Fibroblast of skin of right quadriceps (primary cell): ENCODE measurements at regions not wholly inside any gene's neighbourhood (a gene's known extent, or its start where the extent isn't known, plus 50 kb on each side); places are given as distances from the start of the nearest gene placed in this dataset.
"Not testable (repeated sequence)": the region's sequence is repeated elsewhere in the genome, so short reads cannot be mapped to it uniquely, and the experiment has no call there.

Experiments
- DNase-seq: peaks from one replicate; pipeline ENCODE4 v3.0.0-alpha.2; 2013

DNA sequence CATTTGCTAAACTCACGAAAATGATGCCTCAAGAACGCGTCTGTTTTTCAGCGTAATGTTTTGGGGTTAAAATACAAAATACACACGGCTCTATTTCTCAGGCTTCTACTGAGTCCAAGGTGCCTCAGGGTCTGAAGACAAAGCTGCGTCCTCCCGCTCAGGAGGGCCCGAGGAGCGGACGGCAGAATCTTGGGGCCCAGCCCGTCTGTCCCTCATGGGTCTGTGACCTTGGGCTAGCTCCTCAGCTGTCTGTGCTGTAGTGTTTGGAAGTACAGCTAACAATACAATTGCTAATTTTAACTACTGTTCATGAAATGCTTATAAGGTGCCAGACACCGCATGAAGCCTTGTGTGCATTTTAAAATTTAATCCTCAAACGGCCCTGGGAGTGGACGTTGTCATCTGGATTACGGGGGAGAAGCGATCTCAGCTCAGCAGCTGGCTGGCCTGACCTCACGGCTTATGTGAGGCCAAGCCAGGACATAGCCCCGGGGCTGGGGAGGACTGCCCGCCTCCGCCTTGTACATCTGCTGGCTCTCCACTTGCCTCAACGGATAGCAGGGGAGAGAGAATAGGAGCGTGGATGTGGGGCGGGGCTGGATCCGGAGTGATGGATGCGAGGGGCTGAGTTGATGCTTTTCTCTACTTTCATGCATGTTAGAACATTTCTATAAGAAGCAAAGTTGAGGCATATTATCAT, 357.4 kb downstream of the GLRX3 start:
- DNase-seq: no peak

DNA sequence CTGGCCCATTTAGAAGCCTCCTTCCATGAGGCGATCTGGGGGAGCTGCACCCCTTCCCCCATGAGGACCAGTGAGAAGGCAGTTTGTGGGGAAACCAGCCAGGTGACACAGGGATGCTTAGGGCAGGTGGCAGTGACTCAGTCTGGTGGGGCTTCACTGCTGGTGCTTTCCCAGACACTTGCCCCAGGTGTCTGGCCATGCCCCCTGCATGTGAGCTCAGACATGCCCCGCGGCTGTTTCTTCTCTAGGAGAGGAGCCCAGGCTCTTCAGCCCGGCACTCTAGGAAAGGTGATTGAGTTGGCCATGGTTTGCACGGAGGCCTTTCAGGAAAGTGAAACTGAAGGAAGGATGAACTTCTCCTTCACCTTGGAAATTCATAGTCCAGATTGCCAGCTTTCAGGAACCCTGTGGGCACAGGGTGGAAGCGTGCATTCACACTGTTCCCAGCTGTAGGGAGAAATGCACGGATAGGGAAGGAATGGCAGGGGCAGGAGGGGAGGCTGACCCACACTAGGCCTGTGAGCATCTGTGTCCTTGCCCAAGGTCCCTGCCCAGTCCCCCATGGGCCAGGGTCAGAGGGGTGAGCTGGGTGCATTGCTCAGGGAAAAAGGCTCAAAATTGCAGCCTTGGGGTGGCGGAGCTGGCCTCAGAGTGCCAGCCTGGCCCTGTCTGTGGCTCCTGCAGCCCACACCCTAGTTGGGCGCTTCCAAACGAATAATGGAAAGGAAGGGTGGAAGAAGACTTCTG, 359.1 kb downstream of the GLRX3 start:
- DNase-seq: no peak

DNA sequence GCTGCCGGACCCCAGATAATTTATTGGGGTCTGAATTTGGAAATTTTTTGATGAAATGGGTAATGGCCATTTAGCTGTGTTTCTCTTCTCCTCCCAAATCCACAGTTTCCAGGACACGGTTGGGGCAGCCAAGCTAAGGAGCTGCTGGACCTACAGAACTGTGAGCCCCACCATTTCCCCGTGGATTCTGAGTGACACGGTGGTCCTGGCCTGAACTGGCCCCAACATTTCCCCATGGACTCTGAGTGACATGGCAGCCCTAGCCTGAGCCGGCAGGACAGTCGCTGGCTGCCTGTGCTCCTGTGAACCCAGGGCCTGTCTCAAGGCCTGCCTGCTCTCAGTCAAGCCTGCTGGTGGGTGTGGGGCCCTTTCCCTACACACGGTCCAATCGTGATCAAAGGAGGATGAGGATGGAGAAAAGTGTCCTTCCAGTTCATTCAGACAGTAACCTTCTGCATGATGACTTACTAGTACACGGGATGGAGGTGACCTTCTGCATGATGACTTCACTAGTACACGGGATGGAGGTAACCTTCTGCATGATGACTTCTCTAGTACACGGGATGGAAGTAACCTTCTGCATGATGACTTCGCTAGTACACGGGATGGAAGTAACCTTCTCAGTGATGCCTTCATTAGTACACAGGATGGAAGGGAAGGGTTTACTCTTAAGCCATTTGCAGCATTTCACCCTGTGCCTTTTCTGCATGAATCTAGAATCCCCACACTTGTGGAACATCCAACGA, 359.9 kb downstream of the GLRX3 start:
- DNase-seq: no peak

DNA sequence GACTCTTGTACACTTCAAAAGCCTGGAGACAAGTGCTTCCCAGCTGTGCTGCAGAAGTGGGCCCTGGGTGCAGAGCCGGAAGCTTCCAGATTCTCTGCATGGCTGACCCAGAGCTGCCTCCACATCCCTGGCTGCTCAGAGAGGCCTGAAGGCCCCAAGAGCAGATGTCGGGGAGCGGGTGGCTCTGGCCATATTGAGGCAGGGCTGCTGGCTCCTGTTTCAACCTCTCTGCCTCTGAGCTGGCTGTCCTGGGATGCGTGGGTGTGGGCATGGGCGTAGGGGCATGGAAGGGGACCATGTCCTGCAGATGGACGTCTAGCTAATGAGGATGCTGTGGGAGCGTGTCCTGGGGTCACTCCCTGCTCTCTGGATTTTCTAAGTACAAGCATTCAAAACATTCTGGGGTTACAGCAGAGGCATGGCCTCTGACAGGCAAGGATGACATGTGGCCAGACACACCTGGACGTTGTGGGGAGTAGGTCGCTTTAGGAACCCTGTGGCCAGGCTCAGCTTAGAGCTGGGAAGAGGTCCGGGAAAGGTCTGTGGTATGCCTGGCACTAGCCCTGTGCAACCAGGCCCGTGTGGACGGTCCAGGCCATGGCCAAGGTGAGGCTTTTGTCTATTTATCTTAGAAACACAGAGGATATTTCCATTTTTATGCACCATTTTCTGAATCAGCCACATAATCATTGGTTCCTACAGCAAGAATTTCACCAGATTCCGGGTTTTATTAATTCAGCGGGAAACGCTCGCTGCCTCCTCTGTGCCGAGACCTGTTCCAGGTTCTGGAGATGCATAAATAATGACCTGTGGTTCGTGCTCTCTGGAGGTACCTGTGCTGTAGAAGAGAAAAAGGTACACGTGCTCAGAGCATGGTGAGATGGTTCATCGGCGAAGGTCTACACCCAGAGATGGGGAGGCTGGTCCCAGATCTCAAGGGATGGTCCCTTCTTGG, 361.1 kb downstream of the GLRX3 start:
- no peak for DNase-seq

DNA sequence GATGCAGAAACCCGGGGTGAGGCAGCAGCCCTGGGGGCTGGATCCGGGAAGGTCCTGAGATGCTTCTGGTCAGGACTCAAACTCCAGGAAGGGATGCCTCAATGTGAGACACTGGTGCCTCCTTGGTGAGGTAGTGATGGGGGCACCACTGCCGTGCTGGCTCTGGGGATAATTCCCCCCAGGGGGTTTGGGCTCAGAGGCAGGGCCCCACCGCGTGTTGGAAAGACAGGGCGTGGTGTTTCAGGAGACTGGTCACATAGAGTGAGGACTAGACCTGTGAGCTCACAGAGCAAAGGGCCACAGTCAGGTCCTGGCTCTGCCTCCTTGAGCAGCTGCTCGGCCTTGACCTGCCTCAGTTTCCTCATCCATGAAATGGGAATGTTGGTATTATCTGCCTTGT, 361.9 kb downstream of the GLRX3 start:
- no peak for DNase-seq

DNA sequence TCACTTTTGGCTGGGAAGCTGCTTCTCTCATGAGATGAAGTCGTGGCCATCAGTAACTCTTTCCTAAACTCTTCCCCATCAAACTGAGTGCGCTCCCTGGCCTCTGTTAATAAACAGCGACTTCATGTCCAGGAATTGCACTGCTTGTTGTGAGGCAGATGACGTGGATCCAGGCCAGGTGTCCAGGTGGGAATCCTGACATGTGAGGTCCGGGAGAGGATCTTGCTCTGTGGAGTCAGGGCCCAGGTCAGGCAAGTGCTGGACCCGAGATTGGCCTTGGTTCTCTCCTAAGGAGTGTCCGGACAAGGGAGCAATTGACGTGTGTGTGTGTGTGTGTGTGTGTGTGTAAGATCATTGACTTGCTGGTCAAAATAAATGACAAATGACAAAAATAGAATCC, 362.7 kb downstream of the GLRX3 start:
- DNase-seq: no peak

DNA sequence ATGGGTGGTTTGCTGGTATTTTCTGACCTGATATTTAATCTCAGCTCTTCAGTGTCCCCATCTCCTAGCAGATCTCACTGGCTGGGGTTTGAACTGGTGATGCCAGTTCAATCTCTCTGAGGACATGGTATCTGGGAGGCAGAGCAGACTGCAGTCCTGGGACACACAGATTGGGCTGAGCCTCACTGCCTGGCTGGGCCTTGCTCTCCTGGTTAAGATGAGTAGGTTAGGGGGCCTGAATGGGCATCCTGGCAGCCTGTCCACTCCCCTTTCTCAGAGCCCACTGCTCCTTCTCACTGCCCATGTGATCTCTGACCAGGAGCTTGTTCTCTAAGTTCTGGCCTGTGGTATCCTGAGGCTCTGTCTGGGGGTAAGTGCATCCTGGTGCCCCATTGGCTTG, 363.4 kb downstream of the GLRX3 start:
- DNase-seq: no peak

DNA sequence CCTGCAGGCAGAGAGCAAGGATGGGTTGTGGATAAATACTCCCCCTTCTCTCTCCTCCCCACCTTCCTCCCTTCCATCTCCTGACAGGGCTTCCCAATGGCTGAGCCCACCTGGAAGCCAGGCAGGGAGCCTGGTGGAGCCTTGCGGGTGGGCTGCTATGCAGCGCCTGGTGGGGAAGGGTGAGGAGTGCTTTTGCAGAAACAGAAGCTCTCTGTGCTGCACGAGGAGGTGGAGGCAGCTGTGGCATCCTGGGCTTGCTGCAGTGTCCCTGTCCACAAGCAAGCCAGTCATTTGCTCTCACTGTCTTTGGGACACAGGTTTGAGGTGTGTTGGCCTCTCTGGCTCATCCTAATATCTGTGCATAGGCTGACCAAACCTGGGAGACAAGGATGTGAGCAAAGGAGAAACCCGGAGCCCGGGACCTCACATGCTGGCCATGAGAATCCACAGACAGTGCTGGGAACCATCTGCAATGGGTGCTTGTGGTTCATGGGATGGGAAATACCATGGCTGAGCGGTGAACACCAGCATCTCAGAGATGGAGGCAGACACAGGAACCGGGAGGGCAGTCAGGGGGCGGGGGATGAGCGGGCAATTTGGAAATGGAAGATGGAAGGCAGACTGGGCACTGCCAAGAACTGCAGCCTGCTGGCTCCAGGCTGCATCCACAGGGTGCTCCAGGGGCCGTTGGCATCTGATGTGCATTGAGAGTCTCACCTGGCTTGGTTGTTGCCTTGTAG, 364.2 kb downstream of the GLRX3 start:
- DNase-seq: no peak

DNA sequence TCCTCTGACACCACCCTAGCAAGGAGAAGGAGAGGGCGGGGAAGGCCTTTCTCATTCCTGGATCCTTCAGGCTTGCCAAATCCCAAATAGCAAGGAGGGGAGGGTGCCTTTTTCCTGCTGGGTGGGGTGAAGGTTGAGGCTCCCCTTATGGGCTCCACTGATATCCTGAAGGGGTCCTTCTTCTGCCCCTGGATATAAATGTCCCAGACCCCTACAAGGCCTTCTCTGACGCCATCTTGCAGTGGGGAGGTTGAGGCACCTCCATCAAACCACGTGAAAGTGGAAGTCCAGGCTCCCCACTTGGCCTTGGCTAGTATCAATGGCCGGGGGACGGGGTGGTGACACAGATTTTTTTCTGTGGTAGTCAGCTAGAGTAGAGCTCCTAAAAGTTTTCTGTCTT, 371.3 kb downstream of the GLRX3 start:
- DNase-seq: no peak

DNA sequence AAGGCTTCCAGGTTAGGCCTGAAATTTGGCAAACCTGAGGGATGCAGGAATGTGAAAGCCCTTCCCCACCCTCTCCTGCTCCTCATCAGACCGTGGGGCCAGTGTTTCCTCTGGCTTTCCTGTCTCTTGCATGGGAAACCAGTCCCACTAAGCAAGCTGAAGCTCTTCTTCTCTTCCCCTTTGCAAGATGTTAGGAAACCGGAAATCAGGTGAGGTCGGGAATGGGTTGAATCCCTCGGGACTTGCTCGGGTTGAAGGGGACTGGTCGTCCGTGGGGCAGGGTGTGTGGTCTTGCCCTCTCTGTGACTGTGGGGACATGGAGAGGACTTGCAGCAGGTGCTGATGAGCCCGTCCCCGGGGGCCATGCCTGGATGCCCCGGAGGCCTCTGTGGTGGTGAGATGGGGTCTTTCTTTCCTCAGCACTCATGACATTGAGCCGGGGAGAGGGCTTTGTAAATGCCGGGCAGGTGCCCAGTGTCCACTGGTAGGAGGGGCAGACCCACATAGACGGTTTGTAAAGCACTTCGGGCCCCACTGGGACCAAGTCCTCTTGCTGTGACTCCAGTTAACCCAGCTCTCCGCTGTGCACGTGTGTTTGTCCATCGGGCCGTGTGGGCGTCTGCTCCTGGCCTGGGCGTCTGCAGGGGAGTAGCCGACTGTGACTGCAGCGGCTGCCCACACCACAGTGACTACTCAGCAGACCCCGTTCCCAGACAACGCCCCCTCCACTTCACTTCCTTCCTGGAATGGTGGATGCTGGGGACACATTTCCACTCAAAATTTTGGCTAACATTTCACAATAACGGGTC, 373.9 kb downstream of the GLRX3 start:
- no peak for DNase-seq

DNA sequence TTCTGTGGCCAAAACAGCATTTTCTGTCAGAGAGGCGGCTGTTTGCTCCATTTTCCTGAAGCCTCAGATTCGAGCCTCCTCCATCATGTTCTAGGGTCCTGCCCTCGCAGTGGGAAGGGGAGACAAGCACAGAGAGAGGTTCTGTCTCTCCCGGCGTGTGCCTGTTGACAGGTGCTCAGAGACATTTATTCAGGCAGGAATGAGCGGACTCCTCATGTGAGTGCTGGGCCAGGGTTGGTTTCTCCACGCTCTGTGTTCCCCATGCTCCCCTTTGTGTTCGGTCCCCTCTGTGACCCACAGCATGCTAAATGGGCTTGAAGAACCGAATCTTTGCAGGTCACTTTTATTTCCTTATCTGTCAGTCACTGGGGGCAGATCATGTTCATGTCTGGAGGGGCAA, 374.6 kb downstream of the GLRX3 start:
- no peak for DNase-seq

DNA sequence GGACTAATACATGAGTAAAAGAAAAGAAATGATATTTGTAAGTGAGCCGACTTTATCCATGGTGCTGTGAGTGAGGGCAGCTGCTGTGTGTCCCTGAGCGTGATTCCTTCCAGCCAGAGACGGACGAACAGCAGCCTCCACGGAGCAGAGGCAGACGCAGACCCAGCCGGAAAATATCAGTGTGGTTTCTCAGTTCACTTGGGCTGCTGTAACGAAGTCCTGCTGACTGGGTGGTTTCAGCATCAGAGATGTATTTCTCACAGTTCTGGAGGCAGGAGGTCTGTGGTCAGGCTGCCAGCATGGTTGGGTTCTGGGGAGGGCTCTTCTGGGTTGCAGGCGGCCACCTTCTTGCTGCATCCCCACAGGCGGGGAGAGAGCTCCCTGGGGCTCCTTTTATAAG, 375.6 kb downstream of the GLRX3 start:
- no peak for DNase-seq

DNA sequence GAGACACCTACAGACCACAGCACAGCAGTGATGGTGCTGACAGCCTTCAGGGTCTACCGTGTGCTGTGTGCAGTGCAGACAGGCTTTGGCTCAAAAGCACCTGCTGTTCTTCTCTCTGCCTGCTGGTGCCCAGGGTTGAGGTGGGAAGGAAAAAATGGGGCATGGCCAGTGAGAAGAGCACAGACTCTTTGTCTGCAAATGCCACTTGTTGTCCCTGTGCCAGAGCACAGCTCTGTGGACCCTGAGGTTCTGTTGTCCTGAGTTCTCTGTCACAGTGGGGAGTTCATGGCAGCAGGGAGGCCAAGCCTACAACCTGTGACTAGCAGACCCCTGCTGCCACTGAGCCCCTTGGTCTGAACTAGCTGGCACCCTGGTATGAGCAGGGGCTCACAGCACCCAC, 376.7 kb downstream of the GLRX3 start:
- DNase-seq: no peak

DNA sequence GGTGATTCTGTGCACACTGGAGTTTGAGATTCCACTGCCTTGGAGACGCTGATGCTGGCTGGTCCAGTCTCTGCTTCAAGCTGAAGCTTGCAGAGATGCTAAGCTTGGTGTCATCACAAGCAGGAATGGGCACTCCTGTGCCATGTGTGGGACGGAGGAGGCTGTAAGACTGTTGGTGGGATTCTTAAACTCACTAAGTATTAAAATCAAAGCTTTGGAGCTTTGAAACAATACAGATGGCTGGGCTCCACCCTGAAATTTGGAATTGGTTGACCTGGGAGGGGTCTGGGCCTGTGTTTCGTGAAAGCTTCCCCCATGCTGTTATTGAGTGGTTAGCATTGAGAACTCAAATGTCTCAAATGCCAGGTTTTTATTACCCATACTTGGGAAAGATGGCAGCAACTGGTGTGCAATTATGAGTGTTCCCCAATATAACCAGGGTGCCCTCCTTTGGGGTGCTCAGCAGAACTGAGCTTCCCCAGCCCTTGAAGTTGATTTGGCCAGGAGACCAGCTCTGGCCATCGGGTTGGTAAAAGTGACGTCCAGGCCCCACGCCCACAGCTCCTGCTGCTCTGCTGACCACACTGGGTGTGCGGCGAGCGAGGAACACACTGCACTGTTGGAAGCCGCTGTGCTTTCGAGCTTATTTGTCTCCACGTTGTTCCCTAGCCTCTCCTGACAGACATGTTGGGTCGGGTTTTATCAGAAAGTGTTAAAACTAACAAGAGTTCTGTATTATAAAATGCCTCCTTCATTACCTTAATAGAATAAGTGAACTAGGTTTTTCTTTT, 377.7 kb downstream of the GLRX3 start:
- no peak for DNase-seq

DNA sequence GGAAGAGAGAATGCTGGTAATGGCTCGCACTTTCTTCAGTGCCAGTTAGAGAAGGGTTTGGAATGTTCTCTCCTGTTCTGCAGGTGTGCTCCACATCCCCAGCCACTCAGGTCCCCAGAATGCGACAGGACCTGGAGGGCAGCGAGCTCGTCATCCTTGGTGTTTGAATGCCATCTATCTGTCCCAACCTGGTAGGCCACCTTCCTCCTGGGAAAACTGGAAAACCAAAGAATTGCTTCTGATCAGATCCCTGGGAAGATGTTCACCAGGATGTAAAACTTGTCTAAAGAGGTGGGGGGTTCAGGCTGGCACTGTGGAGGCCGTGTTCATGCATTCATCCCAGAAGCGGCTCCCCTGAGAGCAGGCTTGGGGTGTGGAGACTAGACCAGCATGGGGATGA, 379.5 kb downstream of the GLRX3 start:
- no peak for DNase-seq

DNA sequence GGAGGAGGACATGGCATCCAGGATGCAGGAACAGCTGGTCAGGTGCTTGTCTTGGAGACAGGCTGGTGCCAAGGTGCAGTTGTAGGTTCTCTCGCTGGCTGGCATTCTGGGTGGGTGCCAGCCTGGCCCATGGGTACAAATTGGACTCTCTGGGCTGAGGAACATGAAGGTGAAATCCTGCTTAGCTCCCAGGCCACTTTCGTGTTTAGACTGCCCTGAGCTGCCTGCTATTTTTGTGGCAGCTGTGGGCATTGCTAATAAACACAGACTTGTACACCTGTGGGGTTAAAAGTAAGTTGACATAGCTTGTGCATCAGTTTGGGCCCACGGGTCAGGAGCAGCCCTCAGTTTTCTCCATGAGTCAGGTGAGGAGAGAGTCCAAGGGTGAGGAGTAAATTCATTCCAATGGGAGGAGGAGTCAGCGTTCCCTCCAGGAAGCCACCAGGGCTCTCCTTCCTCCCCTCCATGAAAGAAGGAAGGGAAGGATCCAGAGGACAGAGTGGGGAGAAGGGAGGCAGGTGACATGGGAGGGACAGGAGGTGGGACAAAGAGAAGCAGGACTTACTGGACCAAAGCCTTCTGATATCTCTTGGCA, 380.0 kb downstream of the GLRX3 start:
- no peak for DNase-seq

DNA sequence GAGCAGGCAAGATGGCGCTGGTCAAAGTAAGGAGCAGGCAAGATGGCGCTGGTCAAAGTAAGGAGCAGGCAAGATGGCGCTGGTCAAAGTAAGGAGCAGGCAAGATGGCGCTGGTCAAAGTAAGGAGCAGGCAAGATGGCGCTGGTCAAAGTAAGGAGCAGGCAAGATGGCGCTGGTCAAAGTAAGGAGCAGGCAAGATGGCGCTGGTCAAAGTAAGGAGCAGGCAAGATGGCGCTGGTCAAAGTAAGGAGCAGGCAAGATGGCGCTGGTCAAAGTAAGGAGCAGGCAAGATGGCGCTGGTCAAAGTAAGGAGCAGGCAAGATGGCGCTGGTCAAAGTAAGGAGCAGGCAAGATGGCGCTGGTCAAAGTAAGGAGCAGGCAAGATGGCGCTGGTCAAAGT, 382.7 kb downstream of the GLRX3 start:
- not testable (repeated sequence) for DNase-seq

DNA sequence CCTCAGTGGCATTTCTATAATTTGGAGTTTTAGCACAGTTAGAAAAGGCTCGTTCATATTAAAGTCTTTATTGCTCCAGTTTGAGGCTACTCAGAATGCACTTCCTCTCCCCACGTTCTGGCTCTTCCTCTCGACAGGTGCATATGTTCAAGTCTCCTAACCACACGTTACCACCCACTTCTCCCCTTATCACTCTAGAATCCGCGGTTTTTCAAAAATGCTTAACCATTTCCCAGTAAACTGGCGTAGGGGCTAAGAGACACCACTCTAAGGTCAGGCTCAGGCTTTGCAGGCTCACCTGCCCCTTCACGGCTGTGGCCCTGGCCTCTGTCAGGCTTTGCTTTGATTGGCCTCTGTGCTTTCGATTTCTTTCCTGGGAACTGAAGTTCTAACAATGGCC, 383.6 kb downstream of the GLRX3 start:
- DNase-seq: no peak

DNA sequence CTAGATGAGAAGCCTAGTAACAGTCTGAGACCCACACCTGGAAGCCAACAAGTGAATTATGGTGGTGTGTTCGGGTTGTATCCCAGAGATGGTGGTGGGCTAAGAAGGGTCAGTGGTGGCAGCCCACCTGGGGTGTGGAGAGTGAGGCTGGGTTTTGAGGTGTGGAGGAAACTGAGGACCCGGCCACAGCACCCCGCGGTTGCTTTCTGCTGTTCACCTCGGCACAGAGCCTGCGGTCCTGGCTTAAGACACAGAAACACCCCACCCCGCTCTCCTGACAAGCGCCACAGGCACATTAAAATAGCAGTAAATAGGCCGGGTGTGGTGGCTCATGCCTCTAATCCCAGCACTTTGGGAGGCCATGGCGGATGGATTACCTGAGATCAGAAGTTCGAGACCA, 395.1 kb downstream of the GLRX3 start:
- DNase-seq: no peak

DNA sequence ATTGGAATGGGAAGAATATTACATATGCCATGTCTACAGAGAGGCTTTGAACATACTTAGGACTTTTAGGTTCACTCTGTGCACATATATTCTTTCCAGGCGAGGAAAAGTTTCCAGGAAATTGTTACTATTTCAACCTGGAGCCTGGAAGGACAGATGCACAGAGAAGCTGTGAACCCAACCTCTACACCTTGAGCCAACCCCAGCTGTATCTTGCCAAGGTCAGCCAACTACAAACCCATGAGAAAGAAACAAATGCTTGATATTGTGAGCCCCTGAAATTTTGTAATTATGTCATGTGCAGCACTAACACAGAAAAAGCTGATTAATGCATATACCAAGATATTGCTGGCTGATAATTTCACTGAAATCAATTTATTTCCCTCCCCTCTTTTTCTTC, 404.9 kb downstream of the GLRX3 start:
- DNase-seq: no peak
